NCI-H2081 (cell line): ENCODE measurements at regions not wholly inside any gene's neighbourhood (a gene's known extent, or its start where the extent isn't known, plus 50 kb on each side); places are given as distances from the start of the nearest gene placed in this dataset.

Experiments used
- DNase-seq, 2 experiments: peaks; one replicate each; lab custom pipeline; 2025; lab: John Stamatoyannopoulos, UW

DNA sequence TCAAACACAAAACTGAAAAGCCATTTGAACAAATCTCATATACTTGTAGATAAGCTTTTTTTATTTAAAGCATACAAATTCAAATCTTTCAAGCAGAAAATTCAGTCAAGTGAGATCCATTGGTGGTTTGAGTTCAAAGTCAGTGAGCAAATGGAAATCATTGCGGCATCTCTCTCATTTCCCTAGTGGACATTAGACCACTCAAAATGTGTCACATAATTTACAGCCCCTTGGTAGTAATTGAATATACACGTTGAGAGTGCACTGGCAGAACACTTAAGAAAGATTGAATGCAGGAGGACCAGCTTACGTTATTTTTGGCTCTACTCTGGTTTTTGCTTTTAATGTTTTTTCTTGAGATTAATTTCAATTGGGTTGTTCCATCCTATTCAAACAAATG is 633.7 kb downstream of the USP25 start:
- DNase-seq = no peak

DNA sequence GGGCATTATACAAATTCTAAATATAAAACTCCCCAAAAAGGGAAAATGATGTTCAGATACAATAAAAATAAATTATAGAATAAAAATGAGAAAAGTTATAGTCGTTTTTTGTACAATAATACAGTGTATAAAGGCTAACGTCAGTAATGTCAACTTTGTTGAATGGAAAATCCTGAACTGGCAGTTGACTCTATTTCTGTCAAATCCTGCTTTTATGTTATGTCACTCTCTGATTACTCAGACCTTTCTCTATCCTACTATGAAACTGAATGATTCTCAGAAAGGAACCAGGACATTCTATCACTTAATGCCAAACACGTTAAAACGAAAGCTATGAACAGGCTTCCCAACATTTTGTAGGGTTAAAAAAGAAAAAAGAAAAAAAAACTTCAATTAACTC is 636.4 kb downstream of the USP25 start:
- DNase-seq = no peak

DNA sequence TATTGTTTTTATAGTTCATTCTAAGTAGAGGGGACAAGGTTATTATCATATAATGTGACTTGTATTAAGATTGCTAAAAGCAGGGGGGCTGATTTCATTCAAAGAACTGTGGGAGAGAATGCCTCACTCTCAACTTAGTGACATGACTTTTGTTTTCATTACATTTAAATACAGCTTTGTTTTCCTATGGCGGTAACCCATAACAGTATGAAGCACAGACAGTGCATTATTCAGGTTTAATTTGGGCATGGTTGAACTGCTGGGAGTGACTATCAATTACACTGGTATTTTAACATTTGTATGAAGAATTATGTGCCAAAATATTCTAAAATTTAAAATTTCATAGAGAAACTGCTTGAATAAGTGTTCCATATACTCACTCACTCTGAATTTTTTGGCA is 637.3 kb downstream of the USP25 start:
- DNase-seq = no peak

DNA sequence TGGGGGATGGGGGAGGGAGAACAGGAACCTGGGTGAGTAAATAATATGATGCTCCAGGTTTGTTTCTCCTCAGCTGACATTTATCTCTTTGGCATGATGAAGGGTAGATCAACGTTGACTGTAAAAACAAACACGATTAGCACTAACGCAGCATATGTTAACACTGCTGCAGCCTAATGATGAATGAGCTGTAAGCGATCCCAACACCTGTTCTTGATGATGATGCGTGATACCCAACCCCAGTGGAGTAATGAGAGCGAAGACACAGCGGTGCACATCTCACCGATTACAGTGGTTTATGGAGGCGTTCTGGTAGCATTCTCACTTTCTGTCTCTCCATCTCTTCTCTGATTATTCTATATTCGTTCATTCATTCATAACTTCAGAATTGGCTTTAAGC is 640.4 kb downstream of the USP25 start:
- peak; percentile 1 to 60 for DNase-seq

DNA sequence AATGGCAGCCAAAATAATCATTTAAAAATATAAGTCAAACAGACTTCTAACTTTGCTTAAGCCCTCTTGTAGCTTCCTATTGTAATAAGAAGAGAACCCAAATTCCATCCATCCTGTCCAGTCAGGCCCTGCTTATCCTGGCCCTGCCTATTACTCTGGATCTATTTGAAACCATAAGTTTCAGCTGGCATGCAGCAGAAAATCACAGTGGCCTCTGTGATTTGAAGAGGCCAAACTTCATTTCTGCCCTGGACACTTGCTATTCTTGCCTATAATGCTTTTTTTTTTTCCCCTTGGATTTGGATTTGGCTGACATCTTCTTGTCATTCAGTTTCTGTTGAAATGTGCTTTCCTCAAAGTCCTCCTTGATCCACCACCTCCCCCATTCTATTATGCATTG is 642.8 kb downstream of the USP25 start:
- no peak for DNase-seq

DNA sequence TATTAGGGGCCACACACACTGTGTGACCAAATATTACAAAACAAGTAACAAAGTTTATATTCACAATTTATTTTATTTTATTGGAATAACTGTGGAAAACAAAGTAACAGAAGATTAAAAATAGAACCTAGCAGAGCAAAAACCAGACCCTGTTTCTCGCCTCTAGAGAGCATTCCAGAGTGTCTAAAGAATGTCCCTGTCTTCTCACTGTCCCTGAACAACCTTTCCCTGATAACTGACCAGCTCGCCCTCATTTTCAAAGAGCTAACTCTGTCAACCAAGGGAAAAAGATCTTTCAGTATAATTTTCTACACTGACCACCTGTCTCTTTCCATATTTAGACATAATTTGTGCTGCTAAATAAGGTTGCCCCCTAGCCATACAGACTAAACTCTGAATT is 646.9 kb downstream of the USP25 start:
- DNase-seq = no peak

DNA sequence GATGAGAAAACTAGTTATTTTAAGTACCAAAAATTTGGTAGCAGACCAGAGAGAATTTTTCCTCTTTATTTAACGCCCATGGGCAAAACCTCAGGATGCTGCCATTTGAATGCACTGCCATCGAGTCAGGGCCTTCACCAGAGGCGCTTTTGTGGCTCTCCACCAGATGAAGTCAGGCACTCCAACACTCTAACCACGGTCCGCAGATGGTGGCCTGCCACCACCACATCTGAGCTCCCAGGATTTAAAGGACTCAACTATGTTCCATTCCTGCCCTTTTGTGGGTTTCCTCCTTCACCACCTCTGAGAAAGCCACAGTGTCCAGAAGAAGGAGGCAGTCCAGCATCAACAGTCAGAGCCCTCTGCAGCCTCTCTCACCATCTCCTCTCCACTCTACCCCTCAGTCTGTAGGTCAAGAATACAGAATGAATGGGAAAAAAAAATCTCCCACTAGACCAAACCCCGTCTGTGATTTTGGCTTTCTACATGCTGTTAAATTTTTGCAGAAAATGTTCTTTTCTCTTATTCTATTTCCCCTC is 647.4 kb downstream of the USP25 start:
- DNase-seq = no peak

DNA sequence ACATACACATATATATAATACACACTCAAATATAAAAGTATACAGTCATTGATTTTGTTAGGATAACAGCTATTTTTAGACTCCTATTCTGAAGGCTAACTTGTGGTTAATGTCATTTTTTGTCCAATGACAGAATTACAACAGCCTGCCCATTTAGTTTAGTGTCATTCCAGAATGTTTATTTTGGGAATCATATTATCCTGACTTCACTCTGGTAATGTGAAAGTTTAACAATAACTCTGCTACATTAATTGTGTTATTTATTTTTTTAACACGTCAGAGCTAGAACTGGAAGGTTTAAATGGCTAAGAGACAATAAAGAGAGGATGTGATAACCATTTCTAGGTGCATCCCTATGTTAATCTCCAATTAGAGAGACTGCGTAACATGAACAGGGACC is 648.1 kb downstream of the USP25 start:
- no peak for DNase-seq

DNA sequence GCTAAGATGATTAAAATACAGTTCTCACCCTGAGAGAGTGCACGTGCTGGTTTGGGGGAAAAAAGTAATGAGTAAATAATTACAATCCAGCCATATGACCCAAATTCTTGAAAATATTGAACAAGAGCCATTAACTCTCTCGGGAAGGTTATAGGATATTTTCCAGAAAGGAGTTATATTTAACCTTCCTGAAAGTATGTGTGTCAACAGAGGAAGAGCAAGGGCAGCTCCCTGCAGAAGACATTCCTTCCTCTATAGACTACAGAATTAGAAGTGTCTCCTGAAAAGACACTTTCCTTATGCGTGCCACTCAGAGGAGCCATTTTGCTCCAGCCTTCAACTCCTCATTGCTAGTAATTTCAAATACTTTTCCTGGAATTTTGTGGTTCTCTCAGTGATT is 648.7 kb downstream of the USP25 start:
- DNase-seq = no peak

DNA sequence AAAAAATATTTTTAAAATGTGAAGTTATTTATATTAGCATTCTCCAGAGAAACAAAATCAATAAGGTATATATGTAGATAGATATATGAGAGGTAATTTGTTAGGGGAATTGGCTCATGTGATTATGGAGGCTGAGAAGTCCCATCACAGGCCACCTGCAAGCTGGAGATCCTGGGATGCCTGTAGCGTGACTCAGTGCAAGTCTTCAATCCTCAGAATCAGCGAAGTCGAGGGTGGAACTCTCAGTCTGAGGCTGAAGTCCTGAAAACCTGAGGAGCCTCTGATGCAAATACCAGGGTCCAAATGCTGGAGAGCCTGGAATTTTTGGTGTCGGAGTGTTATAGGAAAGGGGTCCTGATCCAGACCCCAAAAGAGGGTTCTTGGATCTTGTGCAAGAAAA is 658.5 kb downstream of the USP25 start:
- no peak for DNase-seq

DNA sequence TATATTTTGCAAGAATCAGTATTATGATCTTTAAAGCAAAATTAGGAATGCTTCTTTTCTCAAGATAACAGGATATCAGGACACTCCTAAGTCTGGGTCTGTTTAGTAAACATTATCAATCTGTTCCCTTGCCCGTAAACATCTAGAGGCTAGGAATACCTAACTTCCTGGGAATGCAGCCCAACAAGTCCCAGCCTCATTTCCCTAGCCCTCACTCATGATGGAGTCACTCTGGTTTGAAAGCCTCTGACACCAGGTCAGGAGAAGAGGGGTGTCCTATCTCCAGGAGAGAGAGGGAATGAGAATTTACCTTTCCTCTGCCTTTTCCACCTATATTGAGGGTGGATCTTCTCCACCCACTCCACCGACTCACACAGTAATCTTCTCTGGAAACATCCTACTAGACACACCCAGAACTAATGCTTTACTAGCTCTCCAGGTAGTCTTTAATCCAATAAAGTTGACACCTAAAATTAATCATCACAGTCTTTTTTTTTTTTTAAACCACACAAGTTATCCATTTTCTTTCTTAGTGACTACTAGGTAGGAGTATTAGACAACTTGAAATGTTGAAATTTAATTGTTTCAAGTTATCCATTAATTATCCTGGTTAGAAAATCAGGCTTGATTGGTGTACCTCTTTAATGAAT is 659.3 kb downstream of the USP25 start:
- DNase-seq = no peak

DNA sequence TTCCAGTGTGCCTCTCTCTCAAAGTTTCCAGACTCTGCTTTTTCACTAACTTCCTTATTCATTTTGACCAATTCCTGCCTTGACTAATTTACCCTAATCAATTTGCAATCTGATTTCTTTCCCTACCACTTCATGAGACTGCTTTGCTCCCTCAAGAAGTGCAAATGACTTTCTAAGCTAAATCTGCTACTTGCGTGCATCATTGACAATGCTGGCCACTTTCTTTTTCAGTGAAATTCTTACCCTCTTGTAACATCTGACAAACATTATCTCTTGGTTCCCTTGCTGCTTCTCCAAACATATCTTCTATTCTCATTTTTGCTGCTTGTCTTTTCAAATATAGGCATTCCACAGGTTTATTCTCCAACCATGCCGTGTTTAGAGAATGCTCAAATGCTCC is 659.9 kb downstream of the USP25 start:
- no peak for DNase-seq

DNA sequence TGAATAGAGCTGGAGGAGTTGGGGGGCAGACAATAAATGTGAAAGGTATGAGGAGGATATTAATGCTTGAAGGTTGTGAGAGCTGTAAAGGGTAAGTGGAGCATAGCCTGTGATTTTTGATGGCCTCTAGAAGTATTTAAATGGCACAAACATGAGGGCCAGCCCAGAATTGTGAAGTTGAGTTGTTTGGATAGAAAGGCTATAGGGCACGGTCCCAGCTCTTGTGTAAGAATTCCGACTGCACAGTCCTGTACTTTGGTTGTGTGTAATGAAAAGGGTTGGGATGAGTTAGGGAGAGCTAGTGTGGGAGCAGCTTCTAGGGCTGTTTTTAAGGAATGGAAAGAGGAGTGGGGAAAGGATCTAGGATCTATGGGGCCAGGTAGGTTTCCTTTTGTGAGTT is 665.5 kb downstream of the USP25 start:
- no peak for DNase-seq

DNA sequence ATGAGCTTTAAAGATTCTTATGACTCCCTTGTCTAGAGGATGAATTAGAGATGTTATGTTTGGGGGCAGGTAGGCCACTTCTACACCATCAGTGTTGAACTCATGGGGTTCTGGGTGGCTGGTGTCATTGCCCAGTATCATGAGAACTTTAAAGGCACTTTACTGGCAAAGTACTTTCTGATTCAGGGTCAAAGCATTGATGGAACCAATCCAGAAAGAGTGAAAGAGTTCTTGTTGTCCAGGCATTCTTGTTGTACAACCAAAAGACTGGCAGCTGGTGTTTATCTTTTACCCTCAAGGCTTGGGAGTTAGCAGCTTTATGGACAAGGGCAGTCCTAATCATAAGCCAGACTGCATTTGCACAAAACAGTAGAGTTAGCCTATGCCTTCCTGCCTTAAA is 673.0 kb downstream of the USP25 start:
- no peak for DNase-seq

DNA sequence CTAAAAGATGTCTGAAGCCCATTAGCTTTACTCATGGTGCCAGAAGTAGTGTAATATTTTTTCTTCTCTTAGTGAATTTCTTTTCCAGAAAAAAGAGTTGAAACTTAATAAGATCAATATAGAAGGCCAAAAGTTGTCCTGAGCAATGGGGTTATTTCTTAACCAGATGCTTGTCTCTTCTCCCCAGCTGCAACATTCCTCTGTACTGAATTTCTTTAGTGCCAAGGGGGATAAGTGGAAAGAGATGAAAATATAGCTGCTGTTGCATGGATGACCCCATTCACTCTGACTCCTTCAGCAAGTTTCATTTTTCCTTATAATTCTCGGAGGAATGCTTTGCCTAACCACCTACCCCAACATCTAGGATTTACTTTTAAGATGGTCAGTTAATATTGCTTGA is 675.0 kb downstream of the USP25 start:
- DNase-seq = no peak

DNA sequence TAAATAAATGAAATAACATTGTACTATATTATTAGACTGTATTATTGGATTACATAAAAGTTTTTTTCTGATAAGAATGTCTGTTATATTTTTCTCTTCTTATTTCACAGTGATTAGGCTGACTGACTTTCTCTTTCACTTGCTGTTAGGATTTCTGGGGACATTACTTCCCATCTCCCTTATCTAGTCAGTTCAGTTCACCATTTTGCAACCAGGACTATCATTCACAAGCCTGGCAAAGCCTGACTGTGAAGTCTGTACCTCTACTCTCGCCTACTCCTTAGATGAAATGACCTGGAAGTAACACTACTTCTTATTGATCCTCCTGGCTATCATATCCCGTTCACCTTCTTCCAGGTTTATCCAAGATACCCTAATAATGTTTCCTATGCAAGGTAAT is 676.6 kb downstream of the USP25 start:
- no peak for DNase-seq

DNA sequence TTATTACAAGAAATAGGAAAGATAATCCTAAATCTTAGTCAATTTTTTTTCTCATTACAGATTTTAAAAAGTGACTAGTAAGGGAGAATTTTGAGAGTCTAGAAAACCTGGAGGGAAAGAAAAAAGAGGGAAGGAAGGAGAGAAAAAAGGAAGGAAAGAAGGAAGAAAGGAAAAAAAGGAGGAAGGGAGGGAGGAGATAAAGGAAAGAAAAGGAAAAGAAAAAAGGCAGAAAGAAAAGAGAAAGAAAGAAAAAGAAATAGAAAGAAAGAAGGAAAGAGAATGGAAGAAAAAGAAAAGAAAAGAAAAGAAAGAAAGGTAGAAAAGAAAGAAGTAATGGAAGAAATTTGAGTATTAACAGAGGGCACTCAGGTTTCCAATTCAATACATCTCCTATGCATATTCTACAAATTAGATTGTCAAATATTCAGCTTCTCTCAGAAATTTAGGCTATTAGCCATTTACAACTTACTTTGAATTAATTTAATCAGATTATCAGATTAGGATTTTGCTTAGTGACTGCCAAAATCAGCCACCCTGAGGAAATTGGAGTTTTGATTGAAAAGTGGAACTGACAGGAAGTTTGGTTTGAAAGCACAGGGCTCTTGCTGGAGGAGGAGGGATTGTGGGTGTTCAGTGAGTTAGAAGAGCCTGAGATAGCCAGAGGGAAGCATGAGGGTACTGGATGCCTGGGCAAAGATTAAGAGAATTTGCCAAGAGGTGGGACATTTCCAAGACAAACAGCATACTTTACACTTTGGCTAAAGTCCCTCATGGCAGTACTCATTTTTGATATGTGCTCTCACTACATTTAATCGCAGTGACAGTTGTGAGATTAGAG is 677.8 kb downstream of the USP25 start:
- no peak for DNase-seq

DNA sequence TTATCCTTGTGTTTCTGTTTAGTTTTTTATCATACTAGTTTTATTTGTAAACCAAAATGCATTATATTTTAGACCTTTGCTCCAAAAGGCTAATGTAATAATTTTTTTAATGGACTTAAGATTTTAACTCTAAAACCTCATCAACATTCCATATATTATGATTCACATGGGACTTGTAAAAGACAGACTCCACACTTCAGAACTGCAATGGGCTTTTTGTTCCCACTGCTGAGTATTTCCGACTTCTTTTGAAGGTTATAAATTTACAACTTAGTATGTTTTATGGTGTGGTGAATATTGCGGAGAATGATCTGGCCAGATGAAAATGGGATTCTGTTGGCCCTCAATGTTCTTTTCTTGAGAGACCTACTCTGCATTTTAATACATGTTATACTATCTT is 678.5 kb downstream of the USP25 start:
- no peak for DNase-seq

DNA sequence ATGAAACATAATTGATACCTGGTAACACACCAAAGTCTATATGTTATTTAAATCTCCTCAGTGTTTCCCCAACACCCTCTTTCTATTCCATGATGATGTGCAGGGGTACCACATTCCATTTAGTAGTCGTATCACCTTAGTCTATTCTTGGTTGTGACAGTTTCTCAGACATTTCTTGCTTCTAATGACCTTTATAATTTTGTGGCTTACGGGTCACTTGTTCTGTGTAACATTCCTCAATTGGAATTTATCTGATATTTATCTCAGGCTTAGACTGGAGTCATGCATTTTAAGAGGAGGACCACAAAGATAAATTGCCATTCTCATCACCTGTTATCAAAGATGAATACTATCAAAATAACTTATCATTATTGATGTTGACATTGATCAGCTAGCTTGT is 679.6 kb downstream of the USP25 start:
- no peak for DNase-seq

DNA sequence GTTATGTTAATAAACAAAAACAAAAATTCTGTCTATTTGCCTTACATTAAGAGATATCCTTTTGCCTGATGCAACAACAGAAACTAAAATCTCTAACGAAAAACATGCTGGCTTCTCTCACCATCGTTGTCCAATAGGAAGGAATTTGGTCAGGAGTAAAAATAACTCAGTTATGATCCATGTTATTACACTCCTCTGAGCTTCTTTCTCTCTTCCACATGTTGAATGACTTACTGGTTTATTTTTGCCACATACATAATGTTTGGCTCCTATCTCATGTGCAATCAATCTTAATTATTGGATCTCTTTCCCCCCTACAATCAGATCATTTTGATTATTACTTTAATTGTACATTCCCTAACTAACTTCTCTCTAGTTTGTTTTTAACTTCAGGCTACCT is 688.4 kb downstream of the USP25 start:
- no peak for DNase-seq

DNA sequence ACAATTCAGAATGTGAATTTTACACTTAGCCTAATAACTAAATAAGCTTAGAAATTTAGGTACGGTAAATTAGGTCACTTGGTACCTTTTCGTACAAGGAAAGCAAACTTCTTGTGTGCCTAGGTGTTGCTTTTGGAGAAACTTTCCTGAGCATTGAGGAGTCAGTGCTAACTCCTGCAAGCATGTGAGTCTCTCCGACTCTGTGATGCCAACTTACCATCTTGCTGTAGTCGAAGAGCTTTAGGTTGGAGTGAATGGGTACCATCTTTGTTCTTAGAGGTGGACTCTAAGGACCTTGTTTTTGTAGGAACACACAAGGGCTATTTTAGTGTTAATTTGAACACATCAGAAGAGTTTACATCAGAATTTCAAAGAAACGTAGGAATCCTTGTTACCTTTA is 688.9 kb downstream of the USP25 start:
- no peak for DNase-seq

DNA sequence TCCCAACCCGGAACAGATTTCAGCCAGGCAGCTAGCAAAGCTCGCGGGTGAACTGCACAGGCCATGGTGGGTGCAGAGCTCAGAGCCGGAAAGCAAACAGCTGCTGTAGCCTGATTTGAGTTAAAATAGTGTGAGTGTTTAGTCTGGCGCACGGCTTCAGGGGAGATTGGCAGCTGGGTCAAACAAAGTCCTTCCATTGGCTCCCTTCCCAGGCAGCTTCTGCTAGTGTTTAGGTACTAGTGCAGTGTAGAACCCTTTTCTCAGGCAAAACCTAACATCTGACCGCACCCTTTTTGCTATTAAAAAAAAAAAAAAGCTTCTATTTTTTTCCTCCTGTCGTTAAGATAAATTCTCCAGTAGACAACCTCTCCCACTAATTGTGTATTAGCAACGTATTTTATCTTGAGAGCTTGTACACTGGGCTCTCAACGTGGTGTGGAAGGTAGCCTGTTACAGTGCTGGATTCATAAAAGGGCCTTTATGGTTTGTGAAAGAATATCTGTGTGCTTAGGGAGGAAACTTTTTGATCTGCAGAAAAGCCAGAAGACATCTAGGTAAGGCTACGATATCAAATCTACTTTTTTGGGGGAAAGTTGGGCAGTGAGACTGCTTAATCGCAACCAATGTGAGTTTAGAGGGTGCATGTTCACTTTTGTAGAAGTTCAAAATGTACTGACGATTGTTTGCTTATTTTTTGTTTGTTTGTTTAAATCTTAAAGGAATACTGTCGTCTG is 689.6 kb downstream of the USP25 start:
- peak; percentile 83 to 94 for DNase-seq
